Activated naive CD4-positive, alpha-beta T cell treated with anti-CD3 and anti-CD28 coated beads, Interleukin-2, amount 50 U/mL, for 16 hours (primary cell): ENCODE measurements at regions not wholly inside any gene's neighbourhood (a gene's known extent, or its start where the extent isn't known, plus 50 kb on each side); places are given as distances from the start of the nearest gene placed in this dataset.

ENCODE experiments used
- DNase-seq: peaks from one replicate; pipeline ENCODE4 v3.0.0-alpha.2; 2020

- DNase-seq = no peak
Measured at GRCh38 chr16:51353055-51353454, 202.0 kb upstream of the SALL1 start.

GRCh38 chr16:51349626-51350025 is 198.6 kb upstream of the SALL1 start:
- DNase-seq = no peak

- DNase-seq = no peak
Measured at GRCh38 chr16:51343411-51343810, 192.3 kb upstream of the SALL1 start.

DNA sequence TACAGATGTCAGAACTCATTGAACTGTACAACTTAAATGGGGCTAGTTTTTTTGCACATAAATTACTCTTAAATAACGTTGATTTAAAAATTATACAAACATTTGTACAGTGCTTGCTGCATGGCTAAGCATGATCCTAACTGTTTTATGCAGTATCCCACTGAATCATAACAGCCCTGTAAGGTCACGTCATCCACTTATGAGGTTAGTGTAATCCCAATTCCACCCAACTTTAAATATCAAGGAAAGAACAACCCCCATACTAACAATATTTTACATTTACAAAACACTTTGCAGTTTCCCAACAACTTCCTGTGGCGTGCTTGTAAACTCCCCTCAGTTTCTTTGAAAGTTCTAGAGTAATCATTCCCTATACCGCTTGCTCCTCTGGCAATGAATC is 190.1 kb upstream of the SALL1 start:
- no peak for DNase-seq

DNA sequence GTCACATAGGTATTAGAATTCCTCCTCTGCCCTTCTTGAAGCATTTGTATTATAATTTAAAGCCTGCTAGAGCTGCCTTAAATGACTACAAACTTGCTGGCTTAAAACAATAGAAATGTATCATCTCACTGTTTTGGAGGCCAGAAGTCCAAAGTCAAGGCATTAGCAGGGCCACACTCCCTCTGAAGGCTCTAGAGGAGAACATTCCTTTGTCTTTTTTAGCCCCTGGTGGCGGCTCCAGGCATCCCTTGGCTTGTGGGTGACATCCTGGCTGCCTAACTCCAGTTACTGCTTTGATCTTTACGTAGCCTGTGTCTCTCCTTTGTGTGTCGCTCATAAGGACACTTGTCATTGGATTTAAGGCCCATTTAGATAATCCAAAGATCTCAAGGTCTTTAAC is 186.6 kb upstream of the SALL1 start:
- no peak for DNase-seq

DNA sequence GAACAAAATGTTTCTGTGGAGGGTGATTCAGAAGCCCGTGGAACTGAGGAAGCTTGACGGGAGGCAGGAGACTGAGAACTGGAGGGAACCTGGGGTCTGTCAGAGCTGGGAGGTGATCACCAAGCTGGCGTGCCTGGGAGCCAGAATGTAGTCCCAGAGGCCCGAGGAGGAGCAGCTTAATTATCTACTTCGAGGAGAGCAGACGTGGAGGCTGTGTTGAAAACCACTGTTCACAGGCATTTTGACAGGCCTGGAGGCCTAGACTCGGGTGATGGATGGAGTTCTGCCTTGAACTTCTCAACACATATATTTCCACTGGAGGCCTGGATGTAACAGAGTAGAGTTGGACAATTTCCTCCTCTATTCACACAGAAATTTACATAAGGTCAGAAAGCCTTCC is 177.7 kb upstream of the SALL1 start:
- no peak for DNase-seq

- DNase-seq = no peak
Measured at GRCh38 chr16:51327001-51327400, 175.9 kb upstream of the SALL1 start.

- DNase-seq = no peak
Measured at GRCh38 chr16:51326131-51326856, 175.2 kb upstream of the SALL1 start.

GRCh38 chr16:51321251-51321650 is 170.2 kb upstream of the SALL1 start:
- no peak for DNase-seq

- DNase-seq = no peak
Measured at GRCh38 chr16:51317575-51317974, 166.5 kb upstream of the SALL1 start.

- DNase-seq = no peak
Measured at GRCh38 chr16:51313198-51313597, 162.1 kb upstream of the SALL1 start.

- DNase-seq = no peak
Measured at GRCh38 chr16:51312363-51313150, 161.5 kb upstream of the SALL1 start.

DNA sequence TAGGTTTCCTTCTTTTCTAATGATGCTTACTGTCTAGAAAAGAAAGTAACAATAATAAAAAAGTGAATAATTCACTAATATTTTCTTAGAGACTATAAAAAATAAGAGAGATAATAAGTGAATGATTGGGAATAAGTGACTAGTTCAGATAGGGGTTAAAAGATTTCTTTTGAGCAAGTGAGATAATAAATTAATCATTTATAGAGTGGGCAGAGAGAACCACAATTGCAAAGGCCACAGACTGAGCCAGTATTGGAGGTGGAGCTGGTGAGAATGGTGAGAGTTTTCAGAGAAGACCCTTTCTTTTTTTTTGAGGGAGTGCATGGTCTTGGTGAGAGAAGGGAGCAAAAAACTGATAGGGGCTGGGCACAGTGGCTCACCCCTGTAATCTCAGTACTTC is 159.1 kb upstream of the SALL1 start:
- no peak for DNase-seq

DNA sequence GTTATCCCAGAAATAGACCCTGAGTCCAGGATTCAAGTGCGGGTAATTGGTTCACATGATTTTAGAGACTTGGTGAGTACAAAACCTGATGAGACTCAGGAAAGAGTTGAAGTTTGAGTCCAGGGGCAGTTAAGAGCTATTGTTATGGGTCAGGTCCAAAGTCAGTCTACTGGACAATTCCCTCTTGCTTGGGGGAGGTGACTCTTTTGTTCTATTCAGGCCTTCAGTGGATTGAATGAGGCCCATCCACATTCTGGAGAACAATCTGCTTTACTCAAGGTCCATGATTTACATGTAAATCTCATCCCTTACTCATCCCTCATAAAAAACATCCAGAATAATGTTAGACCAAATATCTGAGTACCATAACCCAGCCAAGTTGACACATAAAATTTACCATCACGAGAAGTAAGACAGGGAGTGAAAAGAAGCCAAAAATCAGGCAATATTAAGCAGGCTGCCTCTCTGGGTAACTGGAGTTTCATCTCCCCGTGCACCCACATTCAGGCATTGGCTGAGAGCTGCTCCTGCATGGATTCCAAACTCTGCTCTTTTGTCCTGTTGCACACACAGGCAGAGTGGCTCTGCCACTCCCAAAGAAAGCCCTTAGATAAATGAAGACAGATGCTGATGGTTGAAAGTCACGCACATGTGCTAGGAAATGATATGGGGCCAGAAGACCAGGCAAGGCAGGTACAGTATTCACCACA is 156.0 kb upstream of the SALL1 start:
- DNase-seq = no peak

DNA sequence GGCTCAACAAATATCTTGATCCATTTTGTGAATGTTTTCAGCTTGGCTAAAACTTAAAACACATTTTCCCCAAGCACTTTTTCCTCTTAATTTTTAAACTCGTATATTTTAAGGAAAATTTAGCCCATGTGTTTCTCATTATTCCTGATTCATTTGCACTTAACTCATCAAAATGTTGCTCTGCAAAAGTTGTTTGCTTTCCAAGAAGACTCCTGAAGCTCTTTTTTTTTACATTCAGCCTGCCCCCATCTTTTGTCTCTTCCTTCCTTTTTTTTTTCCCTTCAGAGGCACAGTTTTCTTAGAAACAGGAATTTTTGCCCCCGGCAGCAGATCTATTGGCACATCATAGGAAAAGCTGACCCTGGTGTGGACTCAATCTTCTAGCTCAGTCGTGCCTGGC is 155.0 kb upstream of the SALL1 start:
- no peak for DNase-seq

- no peak for DNase-seq
Measured at GRCh38 chr16:51305337-51305736, 154.3 kb upstream of the SALL1 start.

GRCh38 chr16:51302042-51302441 is 151.0 kb upstream of the SALL1 start:
- DNase-seq = no peak

DNA sequence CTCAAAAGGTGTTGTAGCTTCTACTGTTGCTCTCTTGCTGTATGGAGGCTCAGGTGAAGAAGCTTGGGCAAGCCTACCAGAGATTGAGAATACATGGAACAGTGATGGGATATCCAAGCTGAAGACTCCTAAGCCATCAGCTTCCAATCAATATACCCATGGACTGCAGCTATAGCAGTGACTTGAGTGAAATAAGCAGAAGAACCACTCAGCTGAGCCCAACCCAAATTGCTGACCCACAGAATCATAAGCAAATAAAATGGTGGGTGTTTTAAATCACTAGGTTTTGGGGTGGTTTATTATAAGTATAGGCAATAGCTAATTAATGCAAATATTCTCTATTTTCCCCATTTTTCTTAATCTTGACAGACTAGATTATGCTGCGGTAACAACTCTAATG is 147.7 kb upstream of the SALL1 start:
- no peak for DNase-seq

DNA sequence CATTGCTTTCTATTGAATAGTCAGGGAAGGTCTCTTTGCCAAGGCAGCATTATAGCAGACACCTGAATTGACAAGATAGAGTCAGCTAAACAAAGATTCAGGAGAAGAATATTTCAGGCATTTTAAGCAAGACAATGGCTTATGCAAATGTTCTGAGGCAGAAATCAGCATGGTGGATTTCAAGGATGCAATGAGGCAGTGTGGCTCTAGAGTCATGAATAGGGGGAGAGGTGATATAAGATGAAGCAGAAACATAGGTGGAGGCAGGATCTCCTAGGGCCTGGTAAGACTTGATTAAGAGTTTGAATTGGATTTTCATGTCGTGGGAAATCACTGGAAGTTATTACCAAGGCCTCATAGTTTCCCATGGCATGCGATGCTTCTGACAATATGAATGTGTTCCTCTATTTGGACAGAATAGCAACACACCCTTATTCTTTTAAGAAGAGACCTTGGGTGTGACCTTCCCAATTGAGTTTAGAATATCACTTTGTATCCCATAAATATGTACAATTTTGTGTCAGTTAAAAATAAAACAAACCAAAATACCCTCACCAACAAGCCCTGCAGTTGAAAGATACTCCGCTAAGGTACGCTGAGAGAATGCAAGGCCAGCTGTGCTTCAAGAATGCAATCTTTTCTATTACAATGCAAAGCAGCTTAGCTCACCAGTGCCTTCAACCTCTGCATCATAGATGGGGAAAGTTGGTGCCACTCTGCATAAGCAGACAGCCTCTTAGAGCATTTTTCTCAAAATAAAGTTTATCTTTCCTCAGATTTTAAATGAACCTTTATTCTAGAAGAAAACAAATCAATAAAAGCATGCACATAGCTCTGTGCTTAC is 139.6 kb upstream of the SALL1 start:
- no peak for DNase-seq

GRCh38 chr16:51289336-51289735 is 138.3 kb upstream of the SALL1 start:
- DNase-seq = no peak

GRCh38 chr16:51287121-51287755 is 136.2 kb upstream of the SALL1 start:
- DNase-seq = no peak

DNA sequence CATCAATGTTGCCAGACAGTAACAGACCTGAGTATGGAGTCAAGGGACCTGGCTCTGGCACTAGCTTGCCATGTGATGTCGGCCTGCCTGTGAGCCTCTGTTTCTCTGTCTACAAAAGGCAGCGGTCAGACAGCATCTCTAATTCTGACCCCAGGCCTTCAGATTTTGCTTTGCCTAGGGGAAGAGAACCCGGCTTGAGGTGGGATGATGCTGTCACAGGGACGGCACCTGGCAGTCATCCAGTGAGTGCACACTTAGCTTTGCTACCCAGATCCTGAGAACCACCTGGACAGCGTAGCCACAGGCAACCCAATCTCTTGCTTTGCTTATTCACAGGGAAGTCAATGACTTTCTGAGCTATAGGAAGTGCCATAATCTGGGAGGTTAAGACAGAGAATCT is 135.2 kb upstream of the SALL1 start:
- DNase-seq = no peak

DNA sequence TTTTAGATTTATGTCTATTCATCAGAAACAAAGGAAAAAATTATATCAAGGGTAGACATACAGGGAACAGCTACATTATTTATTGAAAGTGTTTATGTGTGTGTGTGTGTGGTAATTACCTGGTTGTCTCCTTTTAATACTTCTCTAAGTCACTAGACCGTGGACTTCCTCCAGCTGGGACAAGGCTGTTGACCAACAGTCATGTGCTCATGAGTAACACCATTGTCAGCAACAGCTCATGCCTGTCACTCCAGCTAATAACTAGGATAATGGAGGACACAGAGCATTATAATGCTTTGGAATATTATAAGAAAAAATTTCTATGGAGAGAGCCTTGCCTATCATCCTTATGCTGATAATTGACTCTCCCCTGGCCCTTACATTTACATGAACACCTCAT is 125.3 kb upstream of the SALL1 start:
- no peak for DNase-seq
